ENCODE measurements at regions not wholly inside any gene's neighbourhood (a gene's known extent, or its start where the extent isn't known, plus 50 kb on each side); places are given as distances from the start of the nearest gene placed in this dataset.
"Not testable (repeated sequence)": the region's sequence is repeated elsewhere in the genome, so short reads cannot be mapped to it uniquely, and the experiment has no call there.

GRCh38 chr9:75274781-75275180, 186.5 kb downstream of the OSTF1 start:
- no peak for DNase-seq (ENCODE audit: insufficient read length, low spot score)
- no peak for FAIRE-seq

- no peak for DNase-seq (ENCODE audit: insufficient read length, low spot score)
- FAIRE-seq: no peak
Measured at GRCh38 chr9:75282047-75282446, 193.7 kb downstream of the OSTF1 start.

- FAIRE-seq (no peak), DNase-seq (ENCODE audit: insufficient read length, low spot score) (no peak)
Measured at GRCh38 chr9:75289332-75289731, 201.0 kb downstream of the OSTF1 start.

GRCh38 chr9:75299324-75299723, 211.0 kb downstream of the OSTF1 start:
- FAIRE-seq: no peak
- DNase-seq (ENCODE audit: insufficient read length, low spot score): no peak

GRCh38 chr9:75333624-75334023, 245.3 kb downstream of the OSTF1 start:
- no peak for DNase-seq (ENCODE audit: insufficient read length, low spot score)

GRCh38 chr9:75358846-75359245, 270.5 kb downstream of the OSTF1 start:
- FAIRE-seq (no peak), DNase-seq (ENCODE audit: insufficient read length, low spot score) (no peak)

More at GRCh38 chr9:75333624-75334023, 245.3 kb downstream of the OSTF1 start:
- no peak for FAIRE-seq

- DNase-seq (ENCODE audit: insufficient read length, low spot score): no peak
- no peak for FAIRE-seq
Measured at GRCh38 chr9:75359638-75360037, 271.3 kb downstream of the OSTF1 start.

GRCh38 chr9:75360252-75360651, 271.9 kb downstream of the OSTF1 start:
- no peak for DNase-seq (ENCODE audit: insufficient read length, low spot score)
- FAIRE-seq: no peak

GRCh38 chr9:75362446-75362845, 274.1 kb downstream of the OSTF1 start:
- FAIRE-seq; DNase-seq (ENCODE audit: insufficient read length, low spot score): not testable (repeated sequence)

- DNase-seq (ENCODE audit: insufficient read length, low spot score) (no peak), FAIRE-seq (no peak)
Measured at GRCh38 chr9:75365196-75365595, 276.9 kb downstream of the OSTF1 start.

- DNase-seq (ENCODE audit: insufficient read length, low spot score) (no peak), FAIRE-seq (no peak)
Measured at GRCh38 chr9:75369989-75370388, 281.7 kb downstream of the OSTF1 start.

- DNase-seq (ENCODE audit: insufficient read length, low spot score) (no peak), FAIRE-seq (no peak)
Measured at GRCh38 chr9:75372499-75373268, 284.4 kb downstream of the OSTF1 start.

GRCh38 chr9:75376680-75377254, 288.5 kb downstream of the OSTF1 start:
- FAIRE-seq (no peak), DNase-seq (ENCODE audit: insufficient read length, low spot score) (no peak)

GRCh38 chr9:75378036-75378435, 289.7 kb downstream of the OSTF1 start:
- DNase-seq (ENCODE audit: insufficient read length, low spot score) (no peak), FAIRE-seq (no peak)

- DNase-seq (ENCODE audit: insufficient read length, low spot score) (no peak), FAIRE-seq (no peak)
Measured at GRCh38 chr9:75378926-75379325, 290.6 kb downstream of the OSTF1 start.

- DNase-seq (ENCODE audit: insufficient read length, low spot score) (no peak), FAIRE-seq (no peak)
Measured at GRCh38 chr9:75382126-75382525, 293.8 kb downstream of the OSTF1 start.

GRCh38 chr9:75383420-75384034, 295.2 kb downstream of the OSTF1 start:
- DNase-seq (ENCODE audit: insufficient read length, low spot score); FAIRE-seq: not testable (repeated sequence)

GRCh38 chr9:75385236-75385635, 296.9 kb downstream of the OSTF1 start:
- DNase-seq (ENCODE audit: insufficient read length, low spot score): no peak
- FAIRE-seq: no peak

GRCh38 chr9:75389101-75389500, 300.8 kb downstream of the OSTF1 start:
- no peak for FAIRE-seq
- DNase-seq (ENCODE audit: insufficient read length, low spot score): no peak

- DNase-seq (ENCODE audit: insufficient read length, low spot score) (no peak), FAIRE-seq (no peak)
Measured at GRCh38 chr9:75390951-75391350, 302.6 kb downstream of the OSTF1 start.

- DNase-seq (ENCODE audit: insufficient read length, low spot score) (no peak), FAIRE-seq (no peak)
Measured at GRCh38 chr9:75391497-75391896, 303.2 kb downstream of the OSTF1 start.

GRCh38 chr9:75395336-75395735, 307.0 kb downstream of the OSTF1 start:
- no peak for DNase-seq (ENCODE audit: insufficient read length, low spot score)
- FAIRE-seq: no peak

Measured in HTR-8/SVneo (cell line).